Fibroblast of peridontal ligament (primary cell): ENCODE measurements at regions not wholly inside any gene's neighbourhood (a gene's known extent, or its start where the extent isn't known, plus 50 kb on each side); places are given as distances from the start of the nearest gene placed in this dataset.
"Not testable (repeated sequence)": the region's sequence is repeated elsewhere in the genome, so short reads cannot be mapped to it uniquely, and the experiment has no call there.

Experiments
- DNase-seq: peaks from one replicate; pipeline ENCODE4 v3.0.0-alpha.2; 2010; ENCODE audit errors: extremely low read depth

DNA sequence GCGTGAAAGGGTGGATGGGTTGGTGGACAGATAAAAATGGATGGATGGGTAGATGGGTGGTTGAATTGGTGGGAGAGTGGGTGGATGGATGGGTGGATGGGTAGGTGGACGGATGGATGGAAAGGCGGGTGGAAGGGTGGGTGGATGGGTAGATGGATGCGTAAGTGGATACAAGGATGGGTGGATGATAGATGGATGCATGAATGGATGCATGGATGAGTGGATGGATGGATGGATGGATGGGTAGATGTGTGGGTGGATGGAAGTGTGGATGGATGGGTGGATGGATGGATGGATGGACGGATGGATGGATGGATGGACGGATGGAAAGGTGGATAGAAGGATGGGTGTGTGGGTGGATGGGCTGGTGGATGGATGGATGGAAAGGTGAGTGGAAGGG, 77.0 kb upstream of the GRK3 start:
- no peak for DNase-seq

DNA sequence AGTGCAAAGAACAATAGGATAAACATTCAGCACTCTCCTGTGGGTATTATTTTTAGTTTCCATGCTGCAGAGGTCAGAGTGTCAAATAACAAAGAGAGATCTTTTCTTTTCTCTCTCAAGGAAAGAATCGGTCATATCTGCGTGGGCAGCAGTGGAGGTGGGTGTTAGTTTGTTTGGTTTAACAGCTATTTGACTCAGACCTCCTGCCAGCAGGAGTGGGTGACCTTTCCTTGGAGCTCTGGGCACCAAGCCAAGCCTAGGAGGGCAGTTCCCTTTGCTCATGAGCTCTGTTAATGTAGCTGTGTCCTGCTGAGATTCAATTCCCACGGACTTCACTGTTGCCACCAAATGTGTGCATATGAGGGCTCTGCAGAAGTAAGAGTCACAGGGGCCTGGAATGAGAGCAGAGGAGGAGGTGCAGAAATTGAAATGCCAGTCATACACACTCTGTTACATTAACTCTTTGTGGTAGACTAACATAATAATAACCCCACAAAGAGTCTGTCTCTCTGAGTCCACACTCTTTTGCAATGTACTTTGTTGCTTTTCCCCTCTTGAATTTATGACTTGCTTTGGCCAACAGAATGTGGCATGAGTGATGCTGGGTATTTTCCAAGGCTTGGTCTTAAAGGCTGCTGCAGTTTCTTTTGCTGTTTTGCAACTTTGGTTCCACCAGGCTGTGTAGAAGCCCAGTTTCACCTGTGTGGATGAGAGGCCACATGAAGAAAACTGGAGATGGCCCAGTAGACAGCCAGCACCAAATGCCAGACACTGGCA, 76.0 kb upstream of the GRK3 start:
- peak; percentile 44 for DNase-seq

DNA sequence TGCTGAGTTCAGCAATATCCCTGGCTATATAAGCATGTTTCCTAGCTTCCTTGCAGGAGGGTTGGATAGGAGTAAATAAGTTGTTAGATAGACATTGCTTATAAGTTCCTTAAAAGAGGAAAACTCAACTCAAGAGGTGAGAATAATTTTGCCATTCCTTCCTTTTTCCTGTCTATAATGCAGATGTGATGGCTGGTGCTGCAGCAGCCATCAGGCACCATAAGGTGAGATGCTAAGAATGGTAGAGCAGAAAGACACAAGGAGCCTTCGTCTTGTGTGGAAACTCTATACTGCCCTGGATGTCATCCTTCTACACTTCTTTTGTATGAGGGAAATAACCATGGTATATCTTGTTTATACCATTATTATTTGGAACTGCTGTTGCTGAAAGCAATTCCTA, 74.5 kb upstream of the GRK3 start:
- DNase-seq: no peak

DNA sequence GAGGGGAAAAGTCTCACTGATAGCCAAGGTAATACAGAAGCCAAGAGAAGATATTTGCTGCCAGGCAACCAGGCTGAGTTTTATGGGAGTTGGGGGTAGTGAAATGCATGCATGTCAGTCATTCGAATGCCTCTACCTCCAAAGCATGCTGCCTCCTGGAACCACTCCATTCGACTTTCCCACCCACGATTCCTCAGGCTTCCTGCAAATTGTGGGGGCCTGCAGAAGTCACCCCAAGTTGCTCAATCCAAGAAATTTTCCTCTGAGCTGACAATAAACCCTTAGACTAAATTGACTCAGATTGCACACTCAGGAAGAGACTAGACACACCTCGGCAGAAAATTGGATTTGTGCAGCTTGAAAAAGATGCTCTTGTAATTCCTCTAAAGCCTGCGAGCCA, 73.6 kb upstream of the GRK3 start:
- DNase-seq: no peak

DNA sequence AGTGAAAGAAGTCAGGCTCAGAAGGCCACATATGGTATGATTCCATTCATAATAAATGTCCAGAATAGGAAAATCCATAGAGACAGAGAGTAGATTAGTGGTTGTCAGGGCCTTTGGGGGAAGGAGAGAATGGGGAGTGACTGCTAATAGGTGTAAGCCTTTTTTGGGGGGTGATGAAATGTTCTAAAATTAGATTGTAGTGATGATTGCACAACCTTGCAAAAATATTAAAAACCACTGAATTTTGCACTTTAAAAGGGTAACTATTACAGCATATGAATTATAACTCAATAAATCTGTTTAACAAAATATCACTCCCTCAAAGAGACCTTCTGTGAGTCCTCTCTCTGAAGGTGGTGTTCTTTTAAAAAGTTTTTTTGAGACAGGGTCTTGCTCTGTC, 72.3 kb upstream of the GRK3 start:
- no peak for DNase-seq

DNA sequence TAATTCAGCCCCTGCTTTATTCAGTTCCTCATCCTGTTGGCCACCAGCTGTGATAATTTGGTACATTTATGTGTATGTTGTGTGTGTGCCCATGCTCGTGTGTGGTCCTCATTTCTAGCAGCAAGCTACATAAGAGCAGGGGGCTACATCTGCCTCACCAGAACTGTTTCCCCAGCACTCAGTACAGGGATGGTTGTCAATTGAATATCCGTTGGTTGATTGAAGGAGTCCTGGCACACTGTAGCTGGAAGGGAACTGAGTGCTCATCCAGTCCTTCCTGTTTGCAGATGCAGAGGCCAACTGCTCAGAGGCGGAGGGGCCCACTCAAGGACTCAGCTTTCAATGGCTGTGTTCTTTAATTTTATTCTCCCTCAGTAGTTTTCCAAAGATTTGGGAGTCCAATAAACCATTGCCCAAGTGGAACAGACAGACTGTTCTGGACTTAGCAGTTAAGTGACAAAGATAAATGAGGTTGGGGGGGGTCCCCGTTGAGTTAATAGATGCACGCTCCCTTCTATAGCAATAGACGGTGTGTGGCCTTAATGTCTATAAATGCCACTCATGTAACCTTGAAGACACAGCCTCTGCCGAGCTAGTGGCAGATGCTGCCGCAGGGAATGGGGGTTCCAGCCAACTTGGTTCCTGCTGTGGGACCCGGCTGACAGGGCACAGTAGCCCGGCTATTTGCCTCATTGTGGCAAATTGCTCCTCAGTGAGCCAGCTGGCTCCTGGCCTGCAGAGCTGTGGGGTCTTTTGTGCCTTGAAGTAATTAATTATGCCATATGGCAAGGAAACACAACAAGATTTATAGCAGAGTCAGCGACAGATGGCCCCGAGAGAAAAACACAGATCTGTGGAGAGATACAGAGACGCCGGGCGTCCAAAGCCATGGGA, 71.4 kb upstream of the GRK3 start:
- no peak for DNase-seq

DNA sequence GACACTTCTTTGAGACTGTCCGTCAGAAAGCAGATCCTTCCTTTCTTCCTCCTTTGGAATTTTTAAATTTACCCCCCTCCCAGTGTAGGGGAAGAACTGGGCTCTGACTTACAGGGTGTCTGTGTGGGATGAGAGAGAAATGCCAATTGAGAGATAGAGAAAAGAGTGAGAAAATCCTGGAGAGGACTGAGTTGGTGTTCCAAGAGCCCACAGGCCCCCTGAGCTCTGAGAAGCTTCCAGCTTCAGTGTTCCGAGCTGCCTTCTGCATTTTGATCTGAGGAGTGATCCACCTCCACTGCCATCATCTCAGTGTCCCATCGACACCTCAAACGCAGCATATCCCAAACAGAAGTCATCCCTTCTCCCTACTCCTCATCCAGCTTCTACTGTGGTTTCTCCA, 70.7 kb upstream of the GRK3 start:
- DNase-seq: no peak

DNA sequence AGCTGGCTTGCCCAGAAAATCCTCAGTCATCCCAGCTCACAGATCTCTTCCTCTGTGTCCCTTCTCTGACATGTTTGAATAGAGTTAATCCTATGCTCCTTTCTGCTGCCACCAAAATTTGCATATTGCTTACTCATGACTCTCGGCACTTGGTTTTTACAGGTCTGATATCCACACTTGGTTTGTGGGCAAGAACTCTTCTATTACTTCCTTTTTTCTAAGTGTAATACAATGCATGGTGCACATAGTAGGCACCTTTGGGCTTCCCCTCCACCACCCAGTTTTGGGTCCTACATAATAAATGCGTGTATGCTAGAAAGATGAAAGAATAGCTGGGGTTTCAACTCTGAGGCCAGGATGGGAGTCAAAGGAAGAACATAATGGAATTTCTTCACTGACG, 69.7 kb upstream of the GRK3 start:
- DNase-seq: no peak

DNA sequence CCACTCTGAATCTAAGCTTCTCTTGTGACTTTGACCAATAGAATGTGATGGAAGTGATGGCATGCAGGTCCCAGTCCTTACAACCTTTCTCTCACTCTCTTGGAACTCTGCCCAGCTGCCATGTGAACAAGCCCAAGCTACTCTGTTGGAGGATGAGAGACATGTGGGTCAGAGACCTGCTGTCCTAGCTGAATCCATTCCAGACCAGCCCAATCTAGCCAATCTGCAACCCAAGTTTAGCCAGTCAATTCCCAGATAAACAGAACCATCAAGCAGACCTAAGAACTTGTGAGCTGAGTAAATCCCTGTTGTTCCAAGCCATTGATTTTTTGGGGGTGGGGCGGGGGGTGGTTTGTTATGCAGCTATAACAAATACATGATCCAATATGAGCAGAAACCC, 69.2 kb upstream of the GRK3 start:
- DNase-seq: no peak

DNA sequence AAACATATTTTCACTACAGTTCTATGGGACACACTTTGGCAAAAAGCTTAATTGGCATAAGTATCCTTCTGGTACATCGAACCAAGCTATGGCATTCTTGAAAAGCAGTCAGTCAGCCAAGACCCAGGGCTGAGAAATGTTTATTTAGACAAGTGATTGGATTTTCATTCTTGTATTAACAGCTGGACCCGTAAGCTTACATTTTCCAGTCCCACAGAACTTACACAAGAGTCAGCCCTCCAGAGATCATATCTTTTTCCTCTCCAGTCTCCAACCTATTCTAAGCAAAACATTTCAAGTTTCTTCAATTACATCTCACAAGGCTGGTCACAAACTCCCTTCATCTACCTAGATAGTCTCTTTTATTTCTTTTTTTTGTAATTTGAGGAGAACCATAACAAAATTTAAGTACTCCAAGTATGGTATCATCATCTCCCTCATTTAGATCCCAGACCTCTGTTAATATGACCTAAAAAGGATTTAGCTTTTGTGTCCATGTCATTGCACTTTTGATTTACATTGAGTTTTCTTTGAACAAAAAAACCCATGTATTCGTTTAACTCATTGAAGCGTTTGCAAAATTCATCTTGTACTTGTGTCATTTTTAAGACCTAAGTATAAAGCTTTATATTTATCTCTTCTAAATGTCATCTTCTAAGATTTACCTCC, 67.9 kb upstream of the GRK3 start:
- DNase-seq: peak; percentile 83

DNA sequence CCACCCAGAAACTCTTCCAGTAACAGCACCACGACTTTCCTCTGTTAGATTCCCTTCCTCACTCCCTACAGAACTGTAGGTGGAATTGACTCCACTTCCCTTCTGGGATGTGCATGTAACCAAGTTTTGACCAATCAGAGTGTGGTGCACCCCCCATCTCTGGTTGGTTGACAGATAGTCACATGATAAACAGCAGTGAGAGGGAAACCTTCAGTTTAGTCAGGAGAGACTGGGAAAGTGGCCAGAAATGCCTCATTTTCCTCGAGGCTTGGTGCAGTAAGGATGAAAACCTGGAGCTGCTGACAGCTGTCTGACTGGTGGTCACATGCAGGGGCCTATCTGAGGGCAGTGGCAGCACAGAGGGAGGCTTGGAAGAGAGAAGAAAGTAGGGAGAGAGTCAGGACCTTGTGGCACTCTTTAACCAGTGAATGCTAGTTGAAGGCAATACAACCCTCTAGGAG, 67.3 kb upstream of the GRK3 start:
- peak; percentile 15 for DNase-seq

DNA sequence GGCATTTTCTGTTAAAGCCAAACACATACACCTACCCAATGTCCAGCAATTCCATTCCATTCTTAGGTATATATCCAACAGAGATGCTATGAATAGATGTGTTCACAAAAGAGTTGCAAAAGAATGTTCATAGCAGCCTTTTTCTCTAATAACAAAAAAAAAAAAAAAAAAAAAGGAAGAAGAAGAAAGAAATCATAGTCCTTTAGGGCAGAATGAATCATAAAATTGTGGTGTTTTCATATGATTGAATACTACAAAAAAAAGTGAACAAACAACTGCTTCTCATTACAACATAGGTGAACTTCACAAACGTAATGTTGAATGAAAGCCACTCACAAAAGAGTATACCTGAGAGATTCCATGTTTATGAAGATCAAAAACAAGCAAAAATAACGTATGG, 66.8 kb upstream of the GRK3 start:
- DNase-seq: no peak

DNA sequence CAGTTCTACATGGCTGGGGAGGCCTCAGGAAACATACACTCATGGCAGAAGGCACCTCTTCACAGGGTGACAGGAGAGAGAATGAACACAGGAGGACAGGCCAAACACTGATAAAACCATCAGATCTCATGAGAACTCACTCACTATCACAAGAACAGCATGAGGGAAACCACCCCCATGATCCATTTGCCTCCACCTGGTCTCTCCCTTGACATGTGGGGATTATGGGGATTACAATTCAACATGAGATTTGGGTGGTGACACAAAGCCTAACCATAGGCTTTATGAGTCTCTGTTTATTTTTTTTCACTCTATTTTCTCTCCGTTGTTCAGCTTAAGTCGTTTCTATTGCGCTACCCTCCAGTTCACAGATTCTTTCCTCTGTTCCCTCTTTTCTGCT, 63.8 kb upstream of the GRK3 start:
- DNase-seq: not testable (repeated sequence)

DNA sequence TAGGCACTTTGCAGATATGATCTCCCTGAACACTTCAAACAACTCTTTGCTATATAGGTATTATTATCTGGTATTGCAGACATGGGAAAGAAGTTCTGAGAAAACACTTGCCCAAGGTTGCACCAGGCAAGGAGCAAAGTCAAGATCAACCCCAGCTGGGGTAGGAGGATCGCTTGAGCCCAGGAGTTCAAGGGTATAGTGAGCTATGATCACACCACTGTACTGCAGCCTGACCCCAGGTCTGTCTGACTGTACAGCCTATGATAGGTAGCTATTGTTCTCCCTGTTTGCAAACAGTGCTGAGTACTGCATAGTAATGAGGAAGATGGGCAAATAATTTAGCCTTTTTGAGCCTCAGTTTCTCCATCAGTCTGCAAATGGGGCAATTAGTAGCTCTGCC, 60.5 kb upstream of the GRK3 start:
- not testable (repeated sequence) for DNase-seq

DNA sequence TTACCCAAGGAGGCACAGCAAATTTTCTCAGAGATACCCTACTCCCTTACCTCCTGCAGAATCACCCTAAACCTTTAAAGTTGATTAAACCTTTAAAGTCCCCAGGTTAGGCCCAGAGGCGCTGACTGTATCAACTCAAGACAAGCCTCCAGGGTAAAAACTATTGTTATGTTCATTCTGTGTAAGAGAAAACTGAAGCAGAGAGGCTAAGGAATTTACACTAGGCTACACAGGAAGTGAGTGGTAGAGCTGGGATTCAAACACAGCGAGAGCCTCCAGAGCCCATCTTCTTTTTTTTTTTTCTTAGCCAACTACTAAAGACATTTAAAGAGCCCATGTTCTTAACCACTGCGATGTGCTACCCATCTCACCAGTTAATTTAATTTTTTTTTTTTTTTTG, 56.3 kb upstream of the GRK3 start:
- DNase-seq: no peak

DNA sequence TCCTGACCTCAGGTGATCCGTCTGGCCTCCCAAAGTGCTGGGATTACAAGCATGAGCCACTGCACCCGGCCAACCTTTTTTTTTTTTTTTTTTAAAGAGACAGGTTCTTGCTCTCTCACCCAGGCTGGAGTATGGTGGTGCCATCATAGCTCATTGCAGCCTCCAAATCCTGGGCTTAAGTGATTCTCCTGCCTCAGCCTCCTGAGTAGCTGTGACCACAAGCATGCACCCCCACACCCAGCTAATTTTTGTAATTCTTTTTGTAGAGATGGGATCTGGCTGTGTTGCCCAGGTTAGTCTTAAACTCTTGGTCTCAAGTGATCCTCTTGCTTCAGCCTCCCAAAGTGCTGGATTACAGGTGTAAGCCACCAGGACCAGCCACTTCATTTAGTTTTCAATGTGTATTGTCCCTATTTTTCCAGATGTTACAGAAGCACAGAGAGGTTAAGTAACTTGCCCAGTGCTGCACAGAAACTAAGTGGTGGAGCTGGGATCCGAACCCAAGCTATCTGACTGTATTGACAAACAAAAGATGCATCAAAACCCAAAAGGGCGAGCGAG, 55.6 kb upstream of the GRK3 start:
- no peak for DNase-seq

DNA sequence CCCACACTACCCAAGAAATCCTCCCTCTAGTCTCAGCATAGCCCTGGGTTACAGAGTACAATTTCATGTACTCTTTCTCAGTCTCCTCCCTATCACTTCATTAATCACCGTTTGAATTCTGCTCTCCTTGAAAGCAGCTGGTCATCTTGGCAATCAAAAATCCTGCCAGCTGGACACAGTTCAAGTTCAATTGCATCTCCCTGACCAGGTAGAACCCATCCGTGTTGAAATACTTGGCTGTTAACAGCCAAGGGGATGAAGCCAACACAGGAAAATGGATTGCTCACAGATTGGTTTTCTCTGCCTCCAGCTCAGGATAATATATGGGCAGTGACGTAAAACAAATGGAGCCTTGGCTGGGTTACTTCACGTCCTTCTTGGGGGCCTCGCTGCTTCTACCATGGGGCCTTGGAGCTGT, 55.1 kb upstream of the GRK3 start:
- DNase-seq: no peak

DNA sequence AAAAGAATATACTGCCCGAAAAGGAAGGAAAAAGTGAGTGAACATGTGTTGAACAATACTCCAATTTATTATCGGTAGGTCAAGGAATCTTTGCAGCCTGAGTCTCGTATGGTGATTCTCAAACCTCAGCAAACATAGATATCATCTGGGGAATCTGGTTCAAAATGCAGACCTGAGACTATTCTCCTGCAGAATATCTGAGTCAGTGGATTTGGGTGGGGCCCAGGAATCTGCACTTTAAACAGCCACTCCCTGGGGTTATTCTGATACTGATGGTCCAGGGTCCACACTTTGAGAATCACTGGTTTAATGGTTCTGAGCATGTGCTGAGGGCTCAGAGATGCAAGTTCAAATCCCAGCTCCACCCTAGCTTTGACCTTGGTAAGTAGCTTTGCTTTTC, 53.6 kb upstream of the GRK3 start:
- no peak for DNase-seq

DNA sequence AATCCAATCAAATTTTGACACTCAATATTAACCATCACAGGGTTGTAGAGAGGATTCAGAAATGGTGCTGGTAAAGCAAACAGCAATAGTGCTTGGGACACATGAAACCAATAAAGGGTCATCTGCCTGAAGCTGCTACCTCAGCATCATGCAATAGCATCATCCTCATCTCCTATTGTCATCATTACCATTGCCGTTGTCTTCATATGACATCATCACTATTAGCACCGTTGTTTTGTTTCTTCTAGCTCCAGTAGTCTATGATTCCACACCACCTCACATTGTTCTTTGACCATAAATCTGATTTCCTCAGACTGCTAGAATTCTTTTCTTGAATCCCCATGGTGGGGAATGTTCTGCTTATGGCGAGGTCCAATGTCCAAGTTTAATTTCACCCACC, 52.8 kb upstream of the GRK3 start:
- DNase-seq: no peak

DNA sequence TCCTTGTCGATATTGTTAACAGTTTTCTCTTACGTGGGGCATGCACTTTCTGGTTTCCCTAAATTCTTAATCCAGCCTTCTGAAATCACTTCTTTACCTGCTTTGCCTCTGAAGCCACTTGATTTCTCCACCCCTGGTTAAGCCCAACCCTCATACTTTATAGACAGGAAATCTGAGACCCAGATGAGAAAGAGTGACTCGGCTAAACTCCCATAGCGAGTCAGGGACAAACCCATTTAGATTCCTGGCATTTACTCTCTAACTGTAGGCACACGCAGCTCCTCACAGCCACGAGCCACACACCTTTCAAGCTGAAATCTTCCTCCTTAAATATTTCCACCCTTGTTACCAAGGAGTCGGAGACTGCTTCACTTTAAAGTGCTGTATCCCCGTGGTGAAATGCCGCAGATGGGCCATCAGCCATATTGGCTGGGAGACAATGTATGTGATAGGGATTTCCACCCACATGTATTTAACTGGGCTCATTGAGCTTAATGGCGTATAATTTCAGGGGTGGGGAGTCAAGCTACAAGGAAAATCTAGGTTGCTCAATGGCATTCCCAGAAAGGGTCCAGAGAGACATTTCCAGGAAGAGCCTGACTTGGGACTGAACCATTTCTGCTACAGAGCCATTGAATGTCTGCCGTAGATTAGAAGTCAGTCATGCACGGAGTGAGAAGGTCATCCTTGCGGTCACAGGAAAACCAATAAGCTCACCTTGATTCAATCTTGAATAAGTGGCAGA, 49.9 kb upstream of the GRK3 start:
- DNase-seq: no peak
